ENCODE measurements at regions not wholly inside any gene's neighbourhood (a gene's known extent, or its start where the extent isn't known, plus 50 kb on each side); places are given as distances from the start of the nearest gene placed in this dataset.

DNA sequence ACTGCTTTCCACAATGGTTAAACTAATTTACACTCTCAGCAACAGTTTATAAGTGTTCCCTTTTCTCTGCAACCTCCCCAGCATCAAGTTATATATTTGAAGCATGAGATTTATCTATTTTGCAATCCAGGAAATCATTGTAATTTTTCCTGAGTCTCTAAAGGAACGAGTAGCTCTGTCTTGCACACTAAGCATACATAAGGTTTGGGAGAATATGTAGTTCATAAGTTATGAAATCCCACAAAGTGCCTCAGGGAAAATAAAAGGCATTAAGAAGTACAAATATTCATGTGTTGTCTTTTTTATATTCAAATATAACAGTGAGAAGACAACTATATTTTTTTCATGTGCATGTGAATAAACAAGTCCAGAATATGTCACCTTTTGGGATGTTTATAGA, 377.1 kb upstream of the RORB start:
- TF ChIP-seq POLR2AphosphoS5 (IDR thresholded peaks at IDR 0.05; ENCODE audit: low read depth, low read length) (no peak), TAF1 (IDR thresholded peaks at IDR 0.05; ENCODE audit: borderline replicate concordance, insufficient read depth, low read length) (no peak), FOXP2 (optimal IDR thresholded peaks at IDR 0.05; ENCODE audit: borderline replicate concordance, extremely low read depth, extremely low read length, insufficient read depth) (no peak)

Measured in PFSK-1 (cell line).